ENCODE measurements at regions not wholly inside any gene's neighbourhood (a gene's known extent, or its start where the extent isn't known, plus 50 kb on each side); places are given as distances from the start of the nearest gene placed in this dataset.

DNA sequence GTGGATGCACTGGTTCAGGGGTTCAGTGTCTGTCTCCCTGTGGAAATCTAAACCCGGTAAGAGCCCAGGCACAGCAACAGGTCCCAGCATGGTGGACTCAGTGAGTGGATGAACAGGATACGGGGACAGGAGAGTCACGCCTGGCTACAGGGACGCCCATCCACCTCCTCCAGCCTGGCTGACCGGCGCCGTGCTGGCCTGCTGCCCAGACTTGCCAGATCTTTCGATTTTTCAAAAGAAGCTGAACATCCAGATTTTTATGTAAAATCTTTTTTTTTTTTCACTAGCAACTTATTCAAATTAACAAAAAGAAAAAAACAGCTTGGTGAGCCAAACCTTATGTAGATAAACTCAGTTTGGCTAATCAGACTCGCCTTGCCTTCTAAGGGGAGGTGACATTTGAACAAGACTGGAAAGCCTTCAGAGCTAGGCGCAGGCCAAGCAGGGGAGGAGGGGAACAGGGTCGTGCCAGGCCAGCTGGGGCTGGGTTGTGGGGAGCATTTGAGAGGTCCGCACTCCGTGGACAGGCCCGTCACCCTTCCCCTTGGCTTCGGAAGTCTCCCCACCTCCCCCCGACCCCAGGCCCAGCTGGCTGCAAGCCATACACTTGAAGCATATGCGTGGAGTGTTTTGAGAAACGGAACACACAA, 87.8 kb upstream of the NCOR2 start:
- peak; percentile 73 for DNase-seq (ENCODE audit: low read depth)
- H3K4me3 ChIP-seq (ENCODE audit: low read depth, low read length), result no peak overlapping the region
- TF ChIP-seq, protein P1, sequence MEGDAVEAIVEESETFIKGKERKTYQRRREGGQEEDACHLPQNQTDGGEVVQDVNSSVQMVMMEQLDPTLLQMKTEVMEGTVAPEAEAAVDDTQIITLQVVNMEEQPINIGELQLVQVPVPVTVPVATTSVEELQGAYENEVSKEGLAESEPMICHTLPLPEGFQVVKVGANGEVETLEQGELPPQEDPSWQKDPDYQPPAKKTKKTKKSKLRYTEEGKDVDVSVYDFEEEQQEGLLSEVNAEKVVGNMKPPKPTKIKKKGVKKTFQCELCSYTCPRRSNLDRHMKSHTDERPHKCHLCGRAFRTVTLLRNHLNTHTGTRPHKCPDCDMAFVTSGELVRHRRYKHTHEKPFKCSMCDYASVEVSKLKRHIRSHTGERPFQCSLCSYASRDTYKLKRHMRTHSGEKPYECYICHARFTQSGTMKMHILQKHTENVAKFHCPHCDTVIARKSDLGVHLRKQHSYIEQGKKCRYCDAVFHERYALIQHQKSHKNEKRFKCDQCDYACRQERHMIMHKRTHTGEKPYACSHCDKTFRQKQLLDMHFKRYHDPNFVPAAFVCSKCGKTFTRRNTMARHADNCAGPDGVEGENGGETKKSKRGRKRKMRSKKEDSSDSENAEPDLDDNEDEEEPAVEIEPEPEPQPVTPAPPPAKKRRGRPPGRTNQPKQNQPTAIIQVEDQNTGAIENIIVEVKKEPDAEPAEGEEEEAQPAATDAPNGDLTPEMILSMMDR (IDR thresholded peaks at IDR 0.05; ENCODE audit: low read depth, low read length, missing control alignments), result no peak
- in situ Hi-C loops (cut with HindIII; ENCODE audit: low sequenced_read_pairs), result no loop called here

DNA sequence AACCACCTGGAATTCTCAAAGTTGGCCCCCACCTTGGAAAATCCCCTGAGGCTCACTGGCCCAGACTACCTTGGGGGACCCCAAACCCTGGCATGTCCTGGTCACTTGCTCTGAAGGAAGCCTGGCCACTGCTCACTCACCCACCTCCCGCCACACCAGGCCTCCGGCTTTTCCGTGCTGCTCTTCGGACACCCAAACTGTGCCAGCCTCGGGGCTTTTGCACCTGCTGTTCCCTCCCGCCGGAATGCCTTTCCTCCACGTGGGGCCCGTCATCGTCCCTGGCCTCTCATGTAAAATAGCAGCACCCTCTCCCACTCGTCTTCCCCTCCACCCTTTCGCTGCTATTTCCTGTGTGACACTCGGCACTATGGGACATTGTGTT, 87.2 kb upstream of the NCOR2 start:
- no peak overlapping the region for H3K4me3 ChIP-seq (ENCODE audit: low read depth, low read length)
- in situ Hi-C loops (cut with HindIII; ENCODE audit: low sequenced_read_pairs), result no loop called here
- TF ChIP-seq, protein P1 (IDR thresholded peaks at IDR 0.05; ENCODE audit: low read depth, low read length, missing control alignments), result no peak
- DNase-seq (ENCODE audit: low read depth), result no peak

DNA sequence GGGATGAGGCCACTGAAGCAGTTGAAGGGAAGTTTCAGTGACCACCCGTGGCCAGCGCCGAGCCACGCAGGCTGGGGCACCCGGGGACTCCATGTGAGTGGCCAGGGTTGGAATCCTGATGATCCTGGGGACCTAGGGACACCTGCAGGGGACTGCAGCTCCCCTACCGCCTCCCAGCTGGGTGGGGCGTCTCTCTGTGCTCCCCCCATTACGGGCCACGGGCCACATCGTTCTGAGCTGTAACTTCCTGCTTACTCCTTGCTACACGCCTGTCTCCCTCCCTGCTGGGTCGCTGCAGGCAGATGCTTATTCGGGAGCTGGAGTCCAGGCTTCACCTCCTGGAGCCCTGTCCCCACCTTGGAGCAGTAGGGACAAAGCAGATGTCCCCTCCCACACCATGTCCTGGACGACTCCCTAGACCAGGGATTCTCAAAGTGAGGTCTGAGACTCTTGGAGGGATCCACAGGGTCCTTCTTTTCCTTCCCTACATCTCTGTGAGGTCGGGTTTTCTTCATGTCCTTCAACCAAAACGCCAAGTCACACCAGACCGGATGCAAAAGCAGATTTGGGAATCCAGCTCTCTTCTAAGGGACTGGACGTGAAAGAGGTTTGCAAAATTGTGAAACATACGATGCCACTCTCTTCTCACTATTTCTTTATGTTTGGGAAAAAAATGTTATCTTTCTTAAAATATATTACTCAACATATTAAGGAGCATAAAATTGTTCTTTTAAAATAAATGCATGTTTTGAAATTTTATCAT, 85.9 kb upstream of the NCOR2 start:
- H3K4me3 ChIP-seq (ENCODE audit: low read depth, low read length), result no peak overlapping the region
- TF ChIP-seq, protein P1 (IDR thresholded peaks at IDR 0.05; ENCODE audit: low read depth, low read length, missing control alignments), result no peak
- in situ Hi-C loops (cut with HindIII; ENCODE audit: low sequenced_read_pairs), result no loop called here
- no peak for DNase-seq (ENCODE audit: low read depth)

DNA sequence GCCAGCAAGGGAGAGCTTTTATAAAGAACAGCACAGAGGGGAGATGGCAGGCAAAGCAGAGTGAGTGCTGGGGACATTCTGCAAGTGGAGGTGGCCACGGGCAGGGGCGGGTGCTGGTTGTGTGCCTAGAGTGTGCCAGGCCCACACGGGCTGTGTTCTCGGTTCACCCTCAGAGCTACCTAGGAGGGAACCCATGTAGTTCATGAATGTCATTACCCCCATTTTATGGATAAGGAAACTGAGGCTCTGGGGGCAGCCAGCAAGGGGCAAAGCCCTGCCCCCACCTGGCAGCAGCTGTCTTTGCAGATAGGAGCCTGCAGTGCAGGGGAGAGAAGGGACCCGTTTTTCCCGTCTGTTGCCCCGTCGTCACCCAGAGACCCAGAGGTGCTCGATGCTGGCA, 85.2 kb upstream of the NCOR2 start:
- TF ChIP-seq, protein P1 (IDR thresholded peaks at IDR 0.05; ENCODE audit: low read depth, low read length, missing control alignments), result no peak
- no peak for DNase-seq (ENCODE audit: low read depth)
- H3K4me3 ChIP-seq (ENCODE audit: low read depth, low read length), result no peak overlapping the region
- in situ Hi-C loops (cut with HindIII; ENCODE audit: low sequenced_read_pairs), result no loop called here

DNA sequence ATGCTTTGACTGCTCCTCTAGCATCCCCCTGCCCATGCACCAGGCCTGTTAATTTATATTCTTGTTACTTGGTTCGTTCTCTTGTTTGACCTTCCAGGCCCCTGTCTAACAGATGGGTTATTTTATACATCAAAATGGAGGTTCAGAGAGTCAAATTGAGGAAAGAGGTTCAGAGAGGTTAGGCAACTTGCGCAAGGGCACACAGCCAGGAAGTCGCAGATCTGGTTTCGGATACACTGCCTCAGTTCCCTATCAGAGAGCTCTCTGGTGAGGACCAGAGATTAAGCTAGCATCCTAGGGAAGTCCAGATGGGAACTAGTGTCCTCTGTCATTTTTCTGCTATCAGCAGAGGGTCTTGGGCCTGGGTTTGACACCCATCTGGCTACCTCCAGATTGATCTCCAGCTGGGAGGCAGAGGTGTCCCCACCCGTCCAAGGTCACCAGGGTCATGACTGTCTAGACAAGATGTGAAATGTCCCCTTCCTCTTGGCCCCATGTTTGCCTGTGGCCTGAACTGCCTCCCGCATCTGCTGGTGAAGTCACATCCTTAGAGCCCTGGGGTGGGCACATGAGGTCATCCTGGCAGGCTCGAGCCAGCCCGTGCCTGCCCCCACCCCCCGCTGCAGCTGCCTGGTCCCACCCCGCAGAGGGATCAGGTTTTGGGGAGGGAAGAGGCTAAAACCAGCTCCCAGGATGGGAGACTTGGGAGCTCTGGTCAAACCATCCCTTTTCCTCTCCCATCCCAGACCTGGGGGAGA, 84.3 kb upstream of the NCOR2 start:
- no peak for DNase-seq (ENCODE audit: low read depth)

DNA sequence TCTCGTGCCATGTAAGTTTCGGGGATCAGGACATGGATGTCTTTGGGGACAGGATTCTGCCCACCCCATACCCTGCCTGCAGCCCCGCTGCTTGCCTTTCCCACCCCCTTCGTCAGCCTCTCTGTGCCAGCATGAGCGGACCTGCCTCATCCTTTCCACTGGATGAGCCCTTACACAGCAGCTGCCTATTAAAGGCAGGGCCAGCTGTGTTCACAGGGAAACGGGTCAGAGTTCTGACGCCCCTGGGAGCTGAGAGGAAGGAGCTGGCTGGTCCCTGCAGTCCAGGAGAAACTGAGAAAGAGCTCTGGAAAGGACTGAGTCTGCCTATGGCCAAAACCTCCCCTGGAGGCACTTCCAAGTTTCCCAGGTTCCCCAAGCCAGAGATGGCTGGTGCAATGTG, 83.5 kb upstream of the NCOR2 start:
- no peak overlapping the region for H3K4me3 ChIP-seq (ENCODE audit: low read depth, low read length)
- no peak for DNase-seq (ENCODE audit: low read depth)
- in situ Hi-C loops (cut with HindIII; ENCODE audit: low sequenced_read_pairs), result no loop called here
- TF ChIP-seq, protein P1 (IDR thresholded peaks at IDR 0.05; ENCODE audit: low read depth, low read length, missing control alignments), result no peak

More for the DNA sequence above, 84.3 kb upstream of the NCOR2 start:
- H3K4me3 ChIP-seq (ENCODE audit: low read depth, low read length), result no peak overlapping the region
- in situ Hi-C loops (cut with HindIII; ENCODE audit: low sequenced_read_pairs), result no loop called here
- TF ChIP-seq, protein P1 (IDR thresholded peaks at IDR 0.05; ENCODE audit: low read depth, low read length, missing control alignments), result no peak

Measured in astrocyte of the cerebellum (primary cell).